AG04449 (cell line): ENCODE measurements at regions not wholly inside any gene's neighbourhood (a gene's known extent, or its start where the extent isn't known, plus 50 kb on each side); places are given as distances from the start of the nearest gene placed in this dataset.

ENCODE experiments used
- CTCF ChIA-PET: fragments of 350-600 bp; formaldehyde crosslinking; extraction: SDS; loops from one replicate; lab custom pipeline; 2021; ENCODE audit warnings: antibody characterized with exemption; lab: Yijun Ruan, JAX
- POLR2A ChIA-PET: fragments of 400-600, 350-600 bp; formaldehyde crosslinking; extraction: SDS; loops from one replicate; lab custom pipeline; 2020; ENCODE audit warnings: antibody characterized with exemption, inconsistent platforms; lab: Yijun Ruan, JAX
- DNase-seq: peaks from one replicate; pipeline ENCODE4 v3.0.0-alpha.2; 2010; ENCODE audit warnings: low read depth, low spot score
- H3K4me3 ChIP-seq: 2 replicates; pipeline ENCODE4 v1.5.1; 2011; ENCODE audit warnings: low read depth, mild to moderate bottlenecking, control low read depth, low read length
- TF ChIP-seq, protein P1 (sequence below): IDR thresholded peaks from one replicate; pipeline ENCODE4 v1.5.1; 2011; ENCODE audit warnings: mild to moderate bottlenecking, moderate library complexity, low read length, control low read depth, inconsistent platforms; ENCODE audit not compliant: insufficient read depth; ENCODE audit errors: missing control alignments

DNA sequence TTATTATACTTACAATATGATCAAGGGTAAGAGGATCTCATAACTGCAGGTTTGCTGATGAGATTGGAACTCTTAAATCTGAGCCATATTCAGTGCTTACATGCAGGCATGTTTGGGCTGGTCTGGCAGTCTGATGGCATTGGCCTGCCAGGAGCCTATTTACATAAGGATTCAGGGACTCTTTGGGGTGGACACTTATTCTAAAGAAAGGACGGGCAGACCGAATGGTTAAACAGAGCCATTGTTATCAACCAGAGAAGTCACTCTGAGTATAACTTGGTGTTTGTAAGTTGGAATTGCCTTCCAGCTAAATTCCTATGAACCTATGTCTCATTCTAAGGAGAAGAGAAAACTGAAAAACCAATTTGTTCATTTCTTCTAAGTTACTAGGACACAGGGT is 932.8 kb downstream of the IGSF11 start:
- H3K4me3 ChIP-seq = no peak overlapping the region
- TF ChIP-seq, protein P1, sequence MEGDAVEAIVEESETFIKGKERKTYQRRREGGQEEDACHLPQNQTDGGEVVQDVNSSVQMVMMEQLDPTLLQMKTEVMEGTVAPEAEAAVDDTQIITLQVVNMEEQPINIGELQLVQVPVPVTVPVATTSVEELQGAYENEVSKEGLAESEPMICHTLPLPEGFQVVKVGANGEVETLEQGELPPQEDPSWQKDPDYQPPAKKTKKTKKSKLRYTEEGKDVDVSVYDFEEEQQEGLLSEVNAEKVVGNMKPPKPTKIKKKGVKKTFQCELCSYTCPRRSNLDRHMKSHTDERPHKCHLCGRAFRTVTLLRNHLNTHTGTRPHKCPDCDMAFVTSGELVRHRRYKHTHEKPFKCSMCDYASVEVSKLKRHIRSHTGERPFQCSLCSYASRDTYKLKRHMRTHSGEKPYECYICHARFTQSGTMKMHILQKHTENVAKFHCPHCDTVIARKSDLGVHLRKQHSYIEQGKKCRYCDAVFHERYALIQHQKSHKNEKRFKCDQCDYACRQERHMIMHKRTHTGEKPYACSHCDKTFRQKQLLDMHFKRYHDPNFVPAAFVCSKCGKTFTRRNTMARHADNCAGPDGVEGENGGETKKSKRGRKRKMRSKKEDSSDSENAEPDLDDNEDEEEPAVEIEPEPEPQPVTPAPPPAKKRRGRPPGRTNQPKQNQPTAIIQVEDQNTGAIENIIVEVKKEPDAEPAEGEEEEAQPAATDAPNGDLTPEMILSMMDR = no peak
- no peak for DNase-seq
- CTCF ChIA-PET = no interaction called here
- POLR2A ChIA-PET = no interaction called here

DNA sequence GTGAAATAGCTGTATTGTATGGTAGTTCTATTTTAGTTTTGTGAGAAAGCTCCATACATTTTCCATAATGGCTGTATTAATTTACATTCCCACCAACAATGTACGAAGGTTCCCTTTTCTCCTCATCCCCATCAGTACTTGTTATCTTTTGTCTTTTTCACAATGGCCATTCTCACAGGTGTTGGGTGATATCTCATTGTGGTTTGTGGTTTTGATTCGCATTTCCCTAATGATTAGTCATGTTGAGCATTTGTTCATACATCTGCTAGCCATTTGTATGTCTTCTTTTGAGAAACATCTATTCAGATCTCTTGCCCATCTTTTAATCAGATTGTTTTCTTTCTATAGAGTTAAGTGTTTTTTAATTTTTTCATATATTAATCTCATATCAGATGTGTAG is 931.9 kb downstream of the IGSF11 start:
- ChIA-PET CTCF (no interaction called here), POLR2A (no interaction called here)
- no peak for DNase-seq
- H3K4me3 ChIP-seq = no peak overlapping the region
- TF ChIP-seq, protein P1 = no peak

DNA sequence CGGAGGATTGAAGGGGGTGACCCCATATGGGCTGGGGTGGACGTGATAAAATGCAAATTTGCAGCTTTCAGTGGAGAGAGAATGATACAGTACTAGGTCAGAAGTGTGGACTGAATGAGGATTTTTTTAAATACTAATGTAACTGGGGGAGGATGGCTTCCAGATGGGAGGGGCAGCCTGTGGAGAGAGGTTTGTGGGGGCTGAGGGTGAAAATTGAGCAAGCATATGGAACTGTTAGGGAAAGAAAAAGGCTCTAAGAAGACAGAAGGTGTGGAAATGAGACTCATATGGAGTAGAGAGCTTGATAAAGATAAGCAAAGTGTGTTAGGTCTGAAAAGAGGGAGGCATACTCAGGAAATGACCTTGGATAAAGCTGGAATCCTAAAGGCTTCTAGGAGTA is 926.4 kb downstream of the IGSF11 start:
- POLR2A ChIA-PET = no interaction called here
- TF ChIP-seq, protein P1 = no peak
- H3K4me3 ChIP-seq = no peak overlapping the region
- no peak for DNase-seq
- CTCF ChIA-PET = no interaction called here

DNA sequence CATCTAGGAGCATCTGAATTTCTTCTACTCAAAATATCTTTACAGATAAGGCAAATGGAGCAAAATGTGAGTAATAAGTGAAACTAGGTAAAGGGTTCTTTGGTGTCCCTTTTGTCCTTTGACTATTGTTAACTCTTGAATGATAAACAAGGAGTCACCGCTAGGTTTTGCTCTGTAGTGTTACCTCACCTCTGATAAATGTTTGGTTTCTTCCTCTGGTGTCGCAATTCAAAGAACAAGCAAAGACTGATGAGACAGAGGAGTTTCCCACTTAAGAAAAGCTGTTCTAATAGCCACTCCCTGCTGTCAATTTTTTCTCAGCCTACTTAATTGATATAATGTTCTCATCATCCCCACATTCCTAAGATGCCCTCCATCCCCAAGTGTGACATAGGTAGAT is 925.9 kb downstream of the IGSF11 start:
- no peak overlapping the region for H3K4me3 ChIP-seq
- ChIA-PET POLR2A (no interaction called here), CTCF (no interaction called here)
- TF ChIP-seq, protein P1 = no peak
- no peak for DNase-seq

DNA sequence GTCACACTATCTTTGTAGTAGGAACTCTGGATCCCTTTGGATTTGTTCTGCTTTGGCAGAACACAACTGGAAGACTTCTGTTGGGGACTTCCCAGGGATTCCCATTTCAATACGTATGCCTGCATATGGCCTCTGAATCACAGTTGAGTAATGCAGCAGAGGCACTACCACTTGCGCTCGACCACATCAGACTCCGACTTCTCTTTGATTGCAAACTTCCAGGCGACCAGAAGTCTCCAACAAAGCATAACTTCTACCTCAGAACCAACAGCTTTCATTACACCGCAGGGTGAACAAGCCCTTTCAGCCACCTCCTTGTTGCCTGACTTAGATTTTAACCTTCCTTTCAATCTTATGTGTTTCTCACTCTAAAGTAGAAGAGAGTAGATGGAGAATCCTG is 924.4 kb downstream of the IGSF11 start:
- CTCF ChIA-PET = no interaction called here
- H3K4me3 ChIP-seq = no peak overlapping the region
- TF ChIP-seq, protein P1 = no peak
- POLR2A ChIA-PET = no interaction called here
- no peak for DNase-seq

DNA sequence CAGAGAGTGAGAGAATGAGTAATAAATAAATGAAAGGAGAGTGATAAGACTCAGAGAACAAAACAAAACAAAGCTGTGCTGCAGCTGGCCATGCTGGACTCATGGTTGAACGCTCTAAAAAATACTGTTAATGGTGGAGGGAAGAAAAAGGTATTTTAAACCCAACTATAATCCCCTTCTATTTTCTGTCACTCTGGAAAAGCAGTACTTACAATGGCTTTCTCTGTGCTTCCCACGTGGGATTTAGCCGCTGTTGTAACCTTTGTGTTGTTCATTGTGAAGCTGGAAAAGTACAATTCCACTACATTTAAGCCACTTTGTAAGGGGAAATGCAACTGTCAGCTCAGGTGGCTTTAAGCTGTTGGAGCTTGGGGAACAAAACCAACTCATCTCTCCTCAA is 917.7 kb downstream of the IGSF11 start:
- ChIA-PET POLR2A (no interaction called here), CTCF (no interaction called here)
- TF ChIP-seq, protein P1 = no peak
- no peak for DNase-seq
- no peak overlapping the region for H3K4me3 ChIP-seq
